ENCODE measurements at regions not wholly inside any gene's neighbourhood (a gene's known extent, or its start where the extent isn't known, plus 50 kb on each side); places are given as distances from the start of the nearest gene placed in this dataset.

GRCh38 chr15:61681676-61682075 is 378.6 kb downstream of the VPS13C start:
- H3K4me1 ChIP-seq (ENCODE audit: control insufficient read depth, insufficient read depth, low read length) = no peaks in the 10 kb centered on the region
- ATAC-seq (no peak), DNase-seq (ENCODE audit: low read depth, low spot score) (no peak), FAIRE-seq (no peak)
- H3K9ac ChIP-seq (ENCODE audit: control insufficient read depth, insufficient read depth, low read length) = no peak overlapping the region
- H4K20me1 ChIP-seq (ENCODE audit: control insufficient read depth, insufficient read depth) = no peaks in the 10 kb centered on the region
- SMC1A ChIA-PET (ENCODE audit: uncharacterized antibody, unreplicated experiment) = no interaction called here
- no peak for TF ChIP-seq TCF7 (IDR thresholded peaks at IDR 0.05; ENCODE audit: borderline replicate concordance)
- no peak for TF ChIP-seq FOXM1 (IDR thresholded peaks at IDR 0.05; ENCODE audit: low read depth, low read length)
- no peak for TF ChIP-seq ZBED1 (IDR thresholded peaks at IDR 0.05; ENCODE audit: borderline replicate concordance)
- TF ChIP-seq SUPT20H (IDR thresholded peaks at IDR 0.05; ENCODE audit: borderline replicate concordance, control insufficient read depth, low read depth, low read length) = no peak
- TF ChIP-seq CEBPB (IDR thresholded peaks at IDR 0.05; ENCODE audit: borderline replicate concordance in 1 of 2, low read depth in 2 of 2, low read length in 2 of 2) = no peak
- TF ChIP-seq PML (IDR thresholded peaks at IDR 0.05; ENCODE audit: low read length) = no peak
- no peak for TF ChIP-seq CBX5 (IDR thresholded peaks at IDR 0.05; ENCODE audit: low read depth)
- no peak for TF ChIP-seq CHD4 (IDR thresholded peaks at IDR 0.05)
- no peak for TF ChIP-seq NFIC (IDR thresholded peaks at IDR 0.05; ENCODE audit: low read depth, low read length)
- RAD21 ChIA-PET (ENCODE audit: unreplicated experiment) = no interaction called here
- no TSS peak for BruUV-seq (replicated peaks)
- H3K36me3 ChIP-seq (ENCODE audit: control insufficient read depth in 2 of 2, insufficient read depth in 2 of 2, low read length in 1 of 2) = no peaks in the 10 kb centered on the region
- no peaks in the 10 kb centered on the region for H3K79me2 ChIP-seq (ENCODE audit: control insufficient read depth, insufficient read depth, low read length)
- H3K9me3 ChIP-seq (replicated peaks; ENCODE audit: control insufficient read depth, insufficient read depth, low read length) = no peaks in the 10 kb centered on the region
- no peak overlapping the region for H3K4me3 ChIP-seq
- in situ Hi-C loops (cut with MboI) = no loop called here
- peaks cover 0 to 3% of the 10 kb centered on the region in 2 experiments; a peak in 1 of 4 replicates for H3K27me3 ChIP-seq (replicated peaks in 1 of 2; ENCODE audit: control insufficient read depth in 2 of 2, insufficient read depth in 2 of 2, low read length in 1 of 2)
- no peak overlapping the region for H3K4me2 ChIP-seq (ENCODE audit: control insufficient read depth, insufficient read depth)
- H3K27ac ChIP-seq (ENCODE audit: control insufficient read depth, insufficient read depth) = no peak overlapping the region
- no peak overlapping the region for H2AFZ ChIP-seq (ENCODE audit: control insufficient read depth, low read depth, low read length)
- POLR2A ChIA-PET = interaction anchor here (0.6 kb wide), 1 partner anchor 796 kb away, joined by 5 read pairs; no protein-coding TSS in a partner anchor
- 0% methylated on average over 1 of the region's 2 CpGs for WGBS (ENCODE audit: insufficient coverage, insufficient replicate concordance, low lambda C conversion rate, missing lambda C conversion rate)
- CTCF ChIA-PET = no interaction called here
- intact Hi-C loops (cut with micrococcal nuclease; ENCODE audit: unreplicated experiment) = no loop called here

GRCh38 chr15:61681038-61681418 is 379.2 kb downstream of the VPS13C start:
- WGBS (ENCODE audit: insufficient coverage, insufficient replicate concordance, low lambda C conversion rate, missing lambda C conversion rate) = 83% methylated on average over 2 of the region's 2 CpGs
- Histone ChIP-seq H3K9ac (ENCODE audit: control insufficient read depth, insufficient read depth, low read length) (no peak overlapping the region), H3K9me3 (replicated peaks; ENCODE audit: control insufficient read depth, insufficient read depth, low read length) (no peaks in the 10 kb centered on the region), H4K20me1 (ENCODE audit: control insufficient read depth, insufficient read depth) (no peaks in the 10 kb centered on the region), H3K27ac (ENCODE audit: control insufficient read depth, insufficient read depth) (no peak overlapping the region), H3K4me1 (ENCODE audit: control insufficient read depth, insufficient read depth, low read length) (no peaks in the 10 kb centered on the region), H3K4me3 (no peak overlapping the region), H3K36me3 (ENCODE audit: control insufficient read depth in 2 of 2, insufficient read depth in 2 of 2, low read length in 1 of 2) (no peaks in the 10 kb centered on the region), H3K79me2 (ENCODE audit: control insufficient read depth, insufficient read depth, low read length) (no peaks in the 10 kb centered on the region), H3K4me2 (ENCODE audit: control insufficient read depth, insufficient read depth) (no peak overlapping the region), H3K27me3 (replicated peaks in 1 of 2; ENCODE audit: control insufficient read depth in 2 of 2, insufficient read depth in 2 of 2, low read length in 1 of 2) (peaks cover 0 to 3% of the 10 kb centered on the region in 2 experiments; a peak in 1 of 4 replicates), H2AFZ (ENCODE audit: control insufficient read depth, low read depth, low read length) (no peak overlapping the region)
- ATAC-seq (no peak), FAIRE-seq (no peak), DNase-seq (ENCODE audit: low read depth, low spot score) (no peak)
- TF ChIP-seq KLF5 (IDR thresholded peaks at IDR 0.05; ENCODE audit: partially characterized antibody) (no peak), SPI1 (IDR thresholded peaks at IDR 0.05; ENCODE audit: borderline replicate concordance, insufficient read depth, low read depth, low read length) (peak; percentile 22; the same call in 1 of the 2 replicates)
- ChIA-PET RAD21 (ENCODE audit: unreplicated experiment) (no interaction called here), CTCF (no interaction called here), POLR2A (no interaction called here), SMC1A (ENCODE audit: uncharacterized antibody, unreplicated experiment) (no interaction called here)
- intact Hi-C loops (cut with micrococcal nuclease; ENCODE audit: unreplicated experiment) (no loop called here), in situ Hi-C loops (cut with MboI) (no loop called here)
- BruUV-seq (replicated peaks) = no TSS peak
